Stimulated activated CD4-positive, alpha-beta T cell treated with anti-CD3 and anti-CD28 coated beads, Interleukin-2, amount 100 ng/mL, for 48 hours (primary cell): ENCODE measurements at regions not wholly inside any gene's neighbourhood (a gene's known extent, or its start where the extent isn't known, plus 50 kb on each side); places are given as distances from the start of the nearest gene placed in this dataset.
"Not testable (repeated sequence)": the region's sequence is repeated elsewhere in the genome, so short reads cannot be mapped to it uniquely, and the experiment has no call there.

Experiments
- DNase-seq, 2 donors: peaks; one replicate each; pipeline ENCODE4 v3.0.0-alpha.2; 2020

DNA sequence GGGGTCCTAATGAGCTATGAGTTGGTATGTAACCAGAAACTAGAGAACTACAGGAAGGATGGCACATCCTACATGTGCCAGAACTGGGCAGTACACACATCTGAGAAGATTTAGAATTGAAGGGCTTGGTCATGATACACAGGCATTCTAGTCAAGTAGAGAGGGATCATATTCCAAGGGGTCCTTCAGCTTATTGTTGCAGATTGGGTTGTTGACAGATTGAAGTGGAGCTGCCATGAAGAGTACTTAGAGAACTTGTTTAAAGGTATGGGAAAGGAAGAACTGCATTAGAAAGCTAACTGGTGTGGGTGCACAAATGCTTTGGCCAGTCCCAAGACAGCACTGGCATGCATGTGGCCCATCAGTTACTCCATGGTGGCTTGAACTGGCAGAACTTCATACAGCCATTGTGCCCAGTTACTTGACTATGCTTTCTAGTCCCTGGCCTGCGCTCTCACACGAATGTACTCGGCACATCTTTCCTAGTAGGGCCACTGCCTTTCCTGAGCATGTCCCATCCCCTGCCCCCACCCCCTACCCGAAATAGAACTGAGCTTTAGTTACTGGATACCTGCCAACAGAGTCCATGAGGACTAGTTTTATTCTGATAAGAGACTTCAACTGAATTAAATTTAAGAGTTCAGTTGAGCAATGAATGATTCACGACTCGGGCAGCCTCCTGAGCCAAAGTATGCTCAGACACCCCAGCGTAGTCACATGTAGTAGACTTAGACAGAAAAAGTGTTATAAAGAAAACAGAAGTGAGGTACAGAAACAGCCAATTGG is 64.0 kb downstream of the CCNG2 start:
- DNase-seq, result no peak

DNA sequence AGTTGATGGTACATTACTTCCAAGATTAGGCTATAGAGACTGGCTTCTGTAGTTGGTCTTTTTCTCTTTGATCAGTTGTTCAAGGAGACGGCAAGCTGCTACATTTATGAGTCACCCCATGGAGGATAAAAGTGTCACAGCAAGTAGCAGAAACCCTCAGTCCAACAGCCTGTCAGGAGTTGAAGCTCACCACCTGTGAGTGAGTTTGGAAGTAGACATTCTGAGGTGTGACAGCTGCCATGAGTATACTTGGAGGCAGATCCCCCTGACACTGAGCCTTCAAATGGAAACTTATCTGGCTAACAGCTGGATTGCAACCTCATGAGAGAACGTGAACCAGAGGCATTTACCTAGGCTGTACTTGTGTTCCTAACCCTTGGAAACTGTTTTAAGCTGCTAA is 68.0 kb downstream of the CCNG2 start:
- DNase-seq, result no peak

DNA sequence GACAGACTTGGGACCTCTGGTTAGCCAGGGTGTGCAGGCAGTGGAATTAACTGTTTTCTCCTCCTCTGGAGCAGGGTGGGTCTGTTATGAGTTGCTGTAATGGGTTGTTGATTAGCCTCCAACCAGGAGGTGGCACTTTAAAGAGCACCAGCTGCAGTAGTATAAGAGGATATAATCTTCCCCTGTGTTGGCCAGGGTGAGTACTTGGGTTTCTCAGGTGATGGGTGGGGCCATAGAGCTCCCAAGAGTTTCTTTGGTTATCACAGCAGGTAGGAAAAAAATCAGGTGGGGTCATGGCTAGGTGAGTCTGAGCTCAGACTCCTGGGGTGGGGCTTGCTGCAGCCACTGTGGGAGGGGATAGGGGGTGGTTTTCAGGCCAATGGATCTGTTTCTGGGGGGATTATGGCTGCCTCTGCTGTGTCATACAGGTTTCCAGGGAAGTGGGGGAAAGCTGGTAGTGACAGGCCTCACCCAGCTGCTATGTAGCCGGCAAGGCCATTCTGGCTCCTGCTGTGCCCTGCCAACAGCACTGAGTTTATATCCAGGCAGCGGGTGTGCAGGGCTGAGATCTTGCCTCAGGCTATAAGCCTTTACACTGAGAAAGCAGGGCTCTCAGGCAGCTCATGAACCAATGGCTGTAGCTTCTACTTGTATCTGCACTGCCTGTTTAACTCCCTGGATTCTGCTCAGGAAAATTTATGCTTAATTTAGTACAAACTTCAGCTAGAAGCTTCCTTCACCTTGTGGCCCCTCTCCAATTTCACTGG is 70.1 kb downstream of the CCNG2 start:
- no peak for DNase-seq

DNA sequence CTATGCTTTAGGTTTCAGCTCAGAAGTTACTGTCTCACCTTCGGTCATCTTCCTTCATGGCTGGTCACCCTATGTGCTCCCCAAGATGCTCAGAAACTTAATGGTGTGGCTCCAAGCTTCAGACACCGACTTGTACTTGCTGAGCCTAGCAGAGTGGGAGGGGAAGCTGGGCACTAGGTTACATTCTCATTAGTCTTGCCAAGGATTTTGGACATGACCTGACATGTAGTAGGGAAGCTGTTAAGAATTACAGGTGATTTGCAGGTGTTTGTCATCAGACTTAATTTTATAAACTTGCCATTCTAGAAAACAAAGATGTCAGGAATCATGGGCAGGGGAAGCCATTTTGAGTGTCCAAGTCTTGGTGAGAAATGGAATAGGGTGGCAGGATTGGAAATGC is 72.4 kb downstream of the CCNG2 start:
- DNase-seq, result no peak

DNA sequence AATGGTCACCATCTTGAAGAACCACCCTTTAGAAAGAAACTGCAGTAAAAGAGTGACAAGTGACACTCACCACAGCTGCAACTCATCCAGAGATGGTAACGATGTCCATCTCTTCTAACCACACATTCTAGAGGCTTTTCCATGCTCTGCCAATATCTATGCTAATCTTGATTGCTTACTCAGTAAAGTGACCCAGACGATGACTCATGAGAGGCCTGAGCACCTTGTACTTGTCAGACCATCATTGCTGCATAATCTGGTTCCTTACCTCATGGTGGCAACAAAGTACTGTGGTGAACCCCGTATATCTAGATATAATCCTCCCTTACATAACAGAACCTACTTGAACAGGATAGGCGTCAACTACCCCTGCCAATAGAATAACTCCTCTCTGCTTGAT is 75.6 kb downstream of the CCNG2 start:
- no peak for DNase-seq

DNA sequence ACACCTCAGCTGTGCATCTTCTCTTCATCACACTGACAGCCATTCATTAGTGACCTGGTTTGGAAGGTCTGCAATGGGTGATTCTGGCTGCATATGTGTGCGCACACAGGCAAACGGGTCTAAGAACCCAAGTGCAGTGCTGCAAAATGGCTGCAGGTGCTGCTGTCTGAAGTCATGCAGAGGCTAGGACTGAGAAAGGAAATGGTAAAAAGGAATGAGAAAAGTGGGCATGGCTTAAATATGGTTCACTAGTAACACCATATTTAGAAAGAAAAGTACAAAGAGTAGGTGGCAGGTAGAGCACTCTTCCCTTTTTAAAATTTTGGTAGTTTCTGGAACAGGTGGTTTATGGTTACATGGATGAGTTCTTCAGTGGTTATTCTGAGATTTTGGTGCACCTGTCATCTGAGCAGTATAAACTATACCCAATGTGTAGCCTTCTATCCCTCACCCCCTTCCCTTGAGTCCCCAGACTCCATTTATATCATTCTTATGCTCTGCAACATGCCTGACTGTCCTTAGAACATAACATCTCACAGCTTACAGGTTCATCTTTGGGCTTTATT is 78.4 kb downstream of the CCNG2 start:
- DNase-seq, result no peak

DNA sequence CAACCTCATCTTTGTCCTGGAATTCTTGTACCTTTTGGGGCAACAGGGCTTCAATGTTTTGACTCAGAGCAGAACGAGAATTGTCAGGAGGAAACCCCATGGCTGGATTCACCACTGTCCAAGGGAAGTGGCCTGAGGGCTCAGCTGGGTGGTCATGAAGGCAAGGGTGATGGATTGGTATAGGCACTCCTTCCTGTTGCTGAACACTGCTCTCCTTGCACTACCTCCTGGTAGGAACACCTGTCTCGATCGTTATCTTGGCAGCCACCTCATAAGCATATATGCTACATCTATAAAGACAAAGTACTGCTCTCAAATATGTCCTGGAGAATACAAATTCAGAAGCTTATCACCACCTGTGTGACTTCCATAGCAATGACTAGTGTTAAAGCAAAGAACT is 79.8 kb downstream of the CCNG2 start:
- DNase-seq, result no peak

DNA sequence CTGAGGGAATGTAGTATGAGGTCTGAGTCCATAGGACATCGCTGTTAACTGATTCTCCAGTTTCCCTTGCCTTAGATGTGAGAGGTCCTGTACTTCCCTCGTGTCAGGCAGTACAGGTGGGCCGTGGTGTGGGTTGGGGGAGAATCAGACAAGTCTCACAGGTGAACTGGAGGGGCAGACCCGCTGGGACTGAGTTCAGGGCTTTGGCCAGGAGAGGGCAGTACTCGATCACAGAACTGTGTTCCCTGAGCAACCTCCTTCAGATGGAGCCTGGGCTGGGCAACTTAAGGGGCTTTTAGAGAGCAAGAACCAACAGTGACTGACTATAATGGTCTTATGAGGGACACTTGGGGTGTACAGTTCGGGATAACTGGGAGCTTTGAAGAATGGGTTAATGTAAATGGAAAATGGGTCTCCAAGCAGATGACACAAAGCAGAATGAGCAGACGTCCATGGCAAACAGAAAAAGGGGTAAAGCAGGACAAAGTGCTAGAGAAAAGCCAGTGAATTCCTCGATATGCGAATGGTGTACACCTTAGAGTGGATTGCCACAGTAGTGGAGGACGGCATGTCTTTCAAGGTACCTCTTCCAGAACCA is 83.6 kb downstream of the CCNG2 start:
- DNase-seq, result peak; percentile 58 to 61

DNA sequence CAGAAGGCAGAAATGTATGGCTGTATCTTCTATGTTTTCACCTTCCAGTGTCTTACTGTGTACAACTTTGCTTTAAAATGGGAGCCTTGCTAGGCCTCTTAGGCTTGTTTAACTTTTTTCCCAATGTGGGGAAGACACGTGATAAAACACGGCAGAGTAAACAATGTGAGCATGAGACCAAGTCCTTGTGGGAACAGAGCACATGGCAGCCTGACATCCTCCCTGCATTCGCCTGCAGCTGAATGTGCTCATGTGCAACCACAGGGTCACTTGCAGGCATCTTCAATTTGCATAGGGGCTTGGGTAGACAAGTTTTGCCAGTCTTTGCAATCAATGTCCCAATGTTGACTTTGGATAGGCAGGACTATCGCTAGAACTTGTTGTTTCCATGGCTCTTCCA is 91.8 kb downstream of the CCNG2 start:
- no peak for DNase-seq

DNA sequence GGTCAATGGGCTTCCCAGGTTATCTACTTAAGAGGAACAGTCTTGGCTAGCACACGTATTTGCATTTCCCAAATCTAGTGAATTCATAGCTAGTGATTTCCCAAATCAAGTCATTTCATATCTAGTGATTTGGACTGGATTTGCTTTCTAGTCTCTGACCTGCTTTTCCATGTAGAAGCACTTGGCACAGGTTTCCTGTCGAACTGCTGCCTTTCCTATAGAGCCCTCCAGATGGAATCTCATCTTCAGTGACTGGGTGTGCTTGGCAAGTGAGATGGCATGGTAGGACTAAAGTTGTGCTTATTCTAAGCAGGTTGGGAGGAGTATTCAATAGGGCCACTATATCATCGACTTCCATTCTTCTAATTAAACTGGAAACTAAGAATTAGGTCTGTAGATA is 94.7 kb downstream of the CCNG2 start:
- no peak for DNase-seq

DNA sequence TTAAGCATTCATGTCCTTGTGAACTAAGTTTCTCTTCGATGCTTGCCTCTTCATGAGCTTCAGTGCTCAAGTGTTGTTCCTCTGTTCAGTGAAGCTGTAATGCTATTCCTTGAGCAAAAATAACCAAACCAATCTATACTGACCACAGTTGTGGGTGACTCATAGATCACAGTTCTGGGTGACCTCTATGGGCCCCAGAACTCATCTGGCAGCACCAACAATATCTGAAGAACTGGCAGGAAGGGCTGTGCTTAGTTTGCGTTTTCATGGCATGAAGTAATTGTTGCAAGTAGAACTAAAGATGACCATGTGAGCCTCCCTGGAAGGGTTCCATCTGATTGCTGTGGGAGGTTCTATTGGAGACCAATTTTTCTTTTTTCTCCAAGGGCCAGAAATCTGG is 106.2 kb downstream of the CCNG2 start:
- DNase-seq, result no peak

DNA sequence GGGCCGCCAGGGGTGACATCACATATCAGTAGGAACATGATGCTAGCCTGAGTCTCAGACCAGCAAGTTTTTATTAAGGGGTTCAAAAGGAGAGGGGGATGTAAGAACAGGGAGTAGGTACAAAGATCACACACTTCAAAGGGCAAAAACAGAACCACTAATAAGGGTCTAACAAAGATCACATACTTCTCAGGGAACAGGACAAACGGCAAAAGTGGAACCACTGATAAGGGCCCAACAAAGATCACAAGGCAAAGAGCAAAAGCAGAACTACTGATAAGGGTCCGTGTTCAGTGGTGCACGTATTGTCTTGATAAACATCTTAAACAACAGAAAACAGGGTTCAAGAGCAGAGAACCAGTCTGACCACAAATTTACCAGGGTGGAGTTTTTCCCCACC is 107.0 kb downstream of the CCNG2 start:
- DNase-seq, result not testable (repeated sequence)

DNA sequence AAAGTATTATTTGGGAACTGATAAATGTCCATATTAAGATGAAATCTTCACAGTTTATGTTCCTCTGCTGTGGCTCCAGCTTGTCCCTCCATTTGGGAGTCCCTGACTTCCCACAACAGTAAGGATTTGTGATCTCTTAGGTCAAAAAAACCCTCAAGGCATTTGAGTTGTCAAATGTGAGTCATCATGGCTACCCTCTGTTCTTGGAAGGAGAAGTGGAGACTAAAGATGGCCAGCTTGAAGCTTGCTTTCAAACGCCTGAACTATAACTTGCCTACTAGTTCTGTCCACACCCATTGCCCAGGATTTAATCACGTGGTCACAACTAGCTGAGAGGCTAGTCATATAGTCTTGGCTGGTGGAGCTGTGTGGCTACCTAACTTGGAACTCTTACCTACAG is 107.8 kb downstream of the CCNG2 start:
- DNase-seq, result no peak

DNA sequence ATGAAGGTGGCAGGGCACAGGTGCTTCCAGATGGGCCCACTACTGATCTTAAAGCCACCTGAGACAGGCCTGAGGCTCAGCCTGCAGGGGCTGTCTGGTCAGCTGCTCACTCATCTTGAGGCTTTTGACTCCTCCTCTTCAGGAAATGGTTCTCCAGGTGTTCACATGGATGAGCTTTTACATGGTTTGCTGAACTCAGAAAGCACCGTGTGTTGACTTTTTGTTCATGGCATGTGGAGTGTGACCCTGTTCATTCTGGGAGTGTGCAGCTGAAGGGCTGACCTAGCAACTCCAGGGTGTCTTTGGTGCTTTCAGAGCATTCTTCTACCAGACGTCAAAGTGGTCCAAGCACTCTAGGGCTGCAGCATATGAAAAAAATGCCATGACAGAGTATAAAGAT is 111.1 kb downstream of the CCNG2 start:
- no peak for DNase-seq

DNA sequence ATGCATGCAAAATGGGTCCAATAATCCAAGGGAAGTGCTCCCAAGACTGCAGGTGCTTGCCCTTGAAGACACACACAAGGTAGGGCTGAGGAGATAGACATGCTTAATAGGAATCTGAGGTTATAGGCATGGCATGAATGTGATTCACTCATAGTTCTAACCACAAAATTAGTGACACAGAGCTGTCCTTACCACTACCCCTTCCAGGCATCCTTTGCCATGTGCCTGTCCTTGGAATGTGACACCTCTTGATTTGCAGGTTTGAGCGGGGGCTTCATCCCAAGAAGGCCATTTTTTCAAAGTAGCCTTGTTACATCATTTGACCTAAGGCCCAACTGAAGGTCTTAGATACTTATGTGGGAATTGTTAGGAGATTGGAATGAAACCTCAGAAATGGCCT is 112.5 kb downstream of the CCNG2 start:
- no peak for DNase-seq

DNA sequence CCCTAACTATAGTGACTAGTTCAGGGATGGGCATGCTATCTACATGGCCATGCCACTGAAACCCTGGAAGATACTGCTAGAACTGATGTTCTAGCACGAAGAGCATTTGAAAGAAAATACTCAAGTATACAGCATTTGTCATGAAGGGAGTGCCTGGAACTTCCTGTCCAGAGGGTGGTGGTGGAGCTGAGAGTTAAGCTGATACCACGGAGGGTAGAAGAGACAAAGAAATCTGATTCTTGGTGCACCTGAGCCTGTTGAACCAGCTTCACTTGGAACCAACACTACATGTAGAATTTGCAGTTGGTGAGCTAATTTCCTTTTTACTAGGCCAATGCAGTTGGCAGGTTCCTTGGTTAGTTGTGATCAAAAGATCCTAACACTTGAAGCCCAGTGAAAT is 116.4 kb downstream of the CCNG2 start:
- no peak for DNase-seq

DNA sequence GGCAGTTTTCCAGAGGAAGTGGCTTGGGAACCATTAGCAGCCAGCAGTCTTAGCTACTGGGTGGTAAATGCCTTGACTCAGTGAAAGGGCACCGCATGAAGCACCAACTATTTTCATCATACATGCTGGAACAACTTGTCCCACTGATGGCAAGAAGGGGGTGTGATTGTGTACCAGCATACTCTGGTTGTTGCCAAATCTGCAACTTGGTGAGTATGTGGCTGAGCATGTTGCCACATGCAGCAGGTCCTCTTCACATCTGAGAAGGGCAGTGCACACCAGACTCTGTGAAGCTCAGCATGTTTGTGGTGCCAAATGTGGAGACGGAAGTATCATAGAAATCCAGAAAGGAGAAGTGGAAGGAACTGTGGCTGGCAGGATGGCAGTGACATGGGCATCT is 122.1 kb downstream of the CCNG2 start:
- not testable (repeated sequence) for DNase-seq

DNA sequence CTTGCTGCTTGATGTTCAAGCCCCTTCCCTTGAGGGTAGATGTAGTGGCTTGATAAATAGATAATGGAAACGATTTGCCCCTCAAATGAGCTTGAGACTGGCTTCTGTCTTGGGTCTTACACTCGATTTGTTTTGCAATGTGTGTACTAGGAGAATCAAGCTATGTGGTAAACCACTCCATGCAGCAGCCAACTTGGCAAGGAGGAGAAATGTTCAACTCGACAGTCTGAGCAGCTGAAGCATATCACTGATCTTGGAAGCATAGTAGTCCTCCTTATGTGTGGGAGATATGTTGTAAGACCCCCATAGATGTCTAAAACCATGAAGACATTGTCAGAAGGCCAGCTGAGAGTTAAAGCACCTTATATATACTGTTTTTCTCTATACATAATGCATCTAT is 125.3 kb downstream of the CCNG2 start:
- DNase-seq, result no peak

DNA sequence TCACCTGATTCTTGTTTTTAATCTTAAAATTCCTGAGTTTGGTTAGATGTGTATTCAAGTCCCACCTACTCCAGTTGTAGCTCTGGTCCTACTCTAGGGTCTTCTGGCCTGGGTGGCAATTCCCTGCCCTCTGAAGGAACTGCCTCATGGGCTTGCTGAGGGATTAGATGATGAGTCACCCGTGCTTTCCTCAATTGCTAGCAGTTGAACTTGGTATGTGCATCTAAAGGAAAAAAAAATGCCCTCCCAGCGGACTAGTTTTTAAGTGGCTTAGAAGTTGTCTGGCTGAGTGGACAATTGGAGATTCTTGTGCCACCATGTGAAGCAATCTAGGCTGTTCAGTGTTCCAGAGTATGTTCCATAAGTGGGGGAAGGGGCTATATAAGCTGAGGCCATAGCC is 127.0 kb downstream of the CCNG2 start:
- DNase-seq, result no peak

DNA sequence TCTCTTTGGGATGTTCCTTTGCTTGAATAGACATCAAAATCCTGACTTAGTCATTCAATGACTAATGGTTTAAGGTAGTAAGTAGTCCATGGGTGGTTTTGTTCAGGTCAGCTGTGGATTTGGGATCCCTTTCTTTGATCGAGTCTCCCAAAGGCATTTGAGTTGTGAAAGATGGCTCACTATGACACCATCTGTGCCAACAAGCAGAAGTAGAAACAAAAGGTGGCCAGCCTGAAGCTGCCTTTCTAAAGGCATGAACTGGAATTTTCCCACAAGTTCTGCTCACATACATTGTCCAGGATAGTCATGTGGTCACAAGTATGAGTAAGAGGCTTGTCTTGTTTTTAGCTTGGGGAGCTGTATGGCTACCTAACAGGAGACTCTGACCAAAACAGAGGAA is 129.9 kb downstream of the CCNG2 start:
- DNase-seq, result no peak

DNA sequence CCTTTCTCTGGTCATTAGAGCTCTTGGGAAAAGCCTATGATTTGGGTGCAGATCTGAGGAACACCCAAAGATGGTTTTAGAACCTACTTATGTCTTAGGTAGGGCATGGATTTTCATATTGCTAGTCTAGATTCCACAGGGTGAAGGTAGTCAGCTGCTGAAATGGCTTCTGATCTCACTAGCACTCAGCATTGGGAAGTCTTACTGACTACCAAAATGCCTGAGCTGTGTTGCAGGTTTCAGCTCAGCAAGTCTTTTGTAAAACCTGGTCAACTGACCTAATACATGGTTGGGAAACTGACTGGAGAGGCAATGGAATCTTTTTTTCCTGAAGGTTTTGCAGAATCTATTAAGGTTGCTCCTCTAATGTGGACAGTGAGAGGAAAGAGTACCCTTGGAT is 136.4 kb downstream of the CCNG2 start:
- no peak for DNase-seq

DNA sequence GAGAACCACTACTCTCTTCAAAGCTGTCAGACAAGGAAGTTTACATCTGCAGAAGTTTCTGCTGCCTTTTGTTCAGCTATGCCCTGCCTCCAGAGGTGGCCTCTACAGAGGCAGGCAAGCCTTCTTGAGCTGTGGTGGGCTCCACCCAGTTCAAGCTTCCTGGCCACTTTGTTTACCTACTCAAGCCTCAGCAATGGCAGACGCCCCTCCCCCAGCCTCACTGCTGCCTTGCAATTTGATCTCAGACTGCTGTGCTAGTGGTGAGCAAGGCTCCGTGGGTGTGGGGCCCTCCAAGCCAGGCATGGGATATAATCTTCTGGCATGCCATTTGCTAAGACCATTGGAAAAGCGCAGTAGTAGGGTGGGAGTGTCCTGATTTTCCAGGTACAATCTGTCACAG is 144.0 kb downstream of the CCNG2 start:
- DNase-seq, result not testable (repeated sequence)

DNA sequence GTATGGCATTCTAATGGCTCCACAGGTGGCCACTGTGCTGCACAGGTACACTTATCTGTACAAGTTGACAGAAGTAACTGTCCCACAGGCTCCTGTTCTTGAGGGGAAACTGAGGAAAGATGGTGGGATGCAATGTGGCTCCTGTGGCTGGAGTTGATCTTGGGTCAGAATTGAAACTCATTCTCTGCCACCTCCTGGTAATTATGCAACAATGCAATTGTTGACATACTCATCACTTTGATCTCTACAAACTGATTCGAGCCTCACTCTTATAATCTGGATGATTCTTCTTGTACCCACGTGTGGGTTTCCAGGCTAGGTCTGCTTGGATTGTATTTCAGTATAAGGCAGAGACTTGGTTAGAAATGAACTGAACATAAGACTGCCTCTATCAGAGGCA is 148.8 kb downstream of the CCNG2 start:
- DNase-seq, result no peak

DNA sequence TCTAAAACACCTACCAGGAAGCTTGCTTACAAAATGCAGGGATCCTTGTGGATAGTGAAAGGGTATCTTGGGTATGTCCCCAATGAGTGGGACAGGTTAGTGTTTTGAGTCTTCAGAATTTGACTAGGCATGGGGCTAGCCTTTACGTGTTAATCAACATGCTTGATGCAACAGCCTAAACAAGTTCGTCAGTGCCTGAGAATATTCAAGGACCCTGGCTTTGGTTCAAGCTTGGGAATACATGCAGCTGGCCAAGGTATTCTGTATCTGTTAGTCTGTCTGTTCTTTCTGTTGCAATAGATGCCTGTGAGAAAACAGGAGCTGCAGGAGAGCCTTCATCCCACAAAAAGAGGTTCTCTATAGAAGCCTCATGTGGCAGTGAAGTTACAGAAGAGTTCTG is 149.5 kb downstream of the CCNG2 start:
- no peak for DNase-seq
